ENCODE measurements at regions not wholly inside any gene's neighbourhood (a gene's known extent, or its start where the extent isn't known, plus 50 kb on each side); places are given as distances from the start of the nearest gene placed in this dataset.
"Not testable (repeated sequence)": the region's sequence is repeated elsewhere in the genome, so short reads cannot be mapped to it uniquely, and the experiment has no call there.

GRCh38 chr22:12554648-12555192 is 2973.3 kb upstream of the OR11H1 start:
- TF ChIP-seq POLR2A (IDR thresholded peaks at IDR 0.05) = not testable (repeated sequence)
- TF ChIP-seq, protein P1, sequence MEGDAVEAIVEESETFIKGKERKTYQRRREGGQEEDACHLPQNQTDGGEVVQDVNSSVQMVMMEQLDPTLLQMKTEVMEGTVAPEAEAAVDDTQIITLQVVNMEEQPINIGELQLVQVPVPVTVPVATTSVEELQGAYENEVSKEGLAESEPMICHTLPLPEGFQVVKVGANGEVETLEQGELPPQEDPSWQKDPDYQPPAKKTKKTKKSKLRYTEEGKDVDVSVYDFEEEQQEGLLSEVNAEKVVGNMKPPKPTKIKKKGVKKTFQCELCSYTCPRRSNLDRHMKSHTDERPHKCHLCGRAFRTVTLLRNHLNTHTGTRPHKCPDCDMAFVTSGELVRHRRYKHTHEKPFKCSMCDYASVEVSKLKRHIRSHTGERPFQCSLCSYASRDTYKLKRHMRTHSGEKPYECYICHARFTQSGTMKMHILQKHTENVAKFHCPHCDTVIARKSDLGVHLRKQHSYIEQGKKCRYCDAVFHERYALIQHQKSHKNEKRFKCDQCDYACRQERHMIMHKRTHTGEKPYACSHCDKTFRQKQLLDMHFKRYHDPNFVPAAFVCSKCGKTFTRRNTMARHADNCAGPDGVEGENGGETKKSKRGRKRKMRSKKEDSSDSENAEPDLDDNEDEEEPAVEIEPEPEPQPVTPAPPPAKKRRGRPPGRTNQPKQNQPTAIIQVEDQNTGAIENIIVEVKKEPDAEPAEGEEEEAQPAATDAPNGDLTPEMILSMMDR (IDR thresholded peaks at IDR 0.05) = not testable (repeated sequence)
